Endothelial cell of umbilical vein (primary cell): ENCODE measurements at regions not wholly inside any gene's neighbourhood (a gene's known extent, or its start where the extent isn't known, plus 50 kb on each side); places are given as distances from the start of the nearest gene placed in this dataset.

Experiments
- BruUV-seq: library from RNA; stranded (reverse); fragments of 400-500 nt; replicated peaks from 2 replicates; lab custom pipeline; 2021; lab: Mats Ljungman, UMichigan
- CTCF ChIA-PET: fragments of 300-600, 350-600 bp; sonication (Branson Sonifier 250); formaldehyde crosslinking; loops from one replicate; lab custom pipeline; 2021; ENCODE audit warnings: antibody characterized with exemption, inconsistent platforms; lab: Charles Lee
- POLR2A ChIA-PET: fragments of 300-600, 350-600 bp; sonication (Branson Sonifier 250); formaldehyde crosslinking; loops from one replicate; lab custom pipeline; 2021; ENCODE audit warnings: antibody characterized with exemption, inconsistent platforms; lab: Charles Lee
- DNase-seq: peaks from one replicate; pipeline ENCODE4 v3.0.0-alpha.2; 2011; ENCODE audit warnings: low read depth, low spot score
- FAIRE-seq: peaks from 2 replicates; lab custom pipeline; 2011; peaks lifted over from hg19 to GRCh38; lab: Jason Lieb, UNC
- H2AFZ ChIP-seq: 2 replicates; pipeline ENCODE4 v1.6.0; 2012; ENCODE audit warnings: low read depth, low read length, control low read depth, inconsistent platforms
- H3K27ac ChIP-seq: 2 replicates; pipeline ENCODE4 v1.5.1; 2011; ENCODE audit warnings: low read depth, mild to moderate bottlenecking, control low read depth, low read length, moderate library complexity; ENCODE audit not compliant: insufficient read depth
- H3K27me3 ChIP-seq, 2 experiments: 2 replicates each; pipeline versions ENCODE4 v1.6.0 to v1.6.1; 2011; ENCODE audit warnings: low read length in 2 of 2, mixed read lengths in 1 of 2; ENCODE audit not compliant: control insufficient read depth in 2 of 2, insufficient read depth in 2 of 2
- H3K36me3 ChIP-seq, 2 experiments: 2 replicates in 1 of 2; 3 replicates in 1 of 2; pipeline ENCODE4 v1.5.1; 2011; ENCODE audit warnings: low read length in 2 of 2, mild to moderate bottlenecking in 1 of 2, moderate library complexity in 1 of 2; ENCODE audit not compliant: control insufficient read depth in 2 of 2, insufficient read depth in 2 of 2; ENCODE audit errors: extremely low read depth in 1 of 2
- H3K4me1 ChIP-seq: 3 replicates; pipeline ENCODE4 v1.5.1; 2011; ENCODE audit warnings: mild to moderate bottlenecking, low read length; ENCODE audit not compliant: control insufficient read depth, insufficient read depth; ENCODE audit errors: extremely low read depth
- H3K4me2 ChIP-seq: 2 replicates; pipeline ENCODE4 v1.6.1; 2011; ENCODE audit warnings: low read length, control low read depth, mixed read lengths; ENCODE audit not compliant: insufficient read depth
- H3K4me3 ChIP-seq, 3 experiments: fragments of 200-600 bp in 1 of 3; sonication (generic), shearing (Covaris generic) in 1 of 3; replicated peaks in 1 of 3; 2 replicates each; pipeline ENCODE4 v1.5.1; 2011 to 2016; ENCODE audit warnings: control low read depth in 3 of 3, low read length in 3 of 3, mild to moderate bottlenecking in 2 of 3, inconsistent platforms in 1 of 3, low read depth in 1 of 3, moderate library complexity in 1 of 3; ENCODE audit not compliant: insufficient read depth in 1 of 3
- H3K79me2 ChIP-seq: 2 replicates; pipeline ENCODE4 v1.6.0; 2012; ENCODE audit warnings: low read length, inconsistent platforms; ENCODE audit not compliant: control insufficient read depth, insufficient read depth
- H3K9ac ChIP-seq: replicated peaks from 2 replicates; pipeline ENCODE3; 2011; ENCODE audit warnings: low read length, control low read depth; ENCODE audit not compliant: insufficient read depth; ENCODE audit errors: extremely low read depth
- H3K9me1 ChIP-seq: replicated peaks from 3 replicates; pipeline ENCODE4 v1.6.0; 2011; ENCODE audit warnings: mild to moderate bottlenecking, low read length; ENCODE audit not compliant: control insufficient read depth, insufficient read depth; ENCODE audit errors: extremely low read depth
- H3K9me3 ChIP-seq: replicated peaks from 2 replicates; pipeline ENCODE4 v1.5.1; 2012; ENCODE audit warnings: low read length, inconsistent platforms; ENCODE audit not compliant: control insufficient read depth, insufficient read depth
- H4K20me1 ChIP-seq: replicated peaks from 2 replicates; pipeline ENCODE3; 2011; ENCODE audit warnings: mild to moderate bottlenecking, low read length; ENCODE audit not compliant: control insufficient read depth, insufficient read depth; ENCODE audit errors: extremely low read depth
- CTCF ChIP-seq, 2 donors: IDR thresholded peaks; 1 replicate in 1 of 2; 2 replicates in 1 of 2; pipeline ENCODE4 v1.5.1; 2011; ENCODE audit warnings: low read length in 2 of 2, mild to moderate bottlenecking in 2 of 2, moderate library complexity in 2 of 2, control low read depth in 1 of 2, inconsistent platforms in 1 of 2, low read depth in 1 of 2; ENCODE audit not compliant: insufficient read depth in 1 of 2; ENCODE audit errors: extremely low read depth in 1 of 2
- FOS ChIP-seq: IDR thresholded peaks from 2 replicates; pipeline ENCODE4 v1.6.1; 2011; ENCODE audit warnings: mild to moderate bottlenecking, low read length, moderate library complexity, borderline replicate concordance; ENCODE audit not compliant: insufficient read depth
- GATA2 ChIP-seq: IDR thresholded peaks from 2 replicates; pipeline ENCODE4 v1.7.0; 2011; ENCODE audit warnings: low read depth, mild to moderate bottlenecking, moderate library complexity, mixed read lengths, low read length; ENCODE audit not compliant: insufficient read length, insufficient read depth
- JUN ChIP-seq: IDR thresholded peaks from 2 replicates; pipeline ENCODE4 v1.6.1; 2011; ENCODE audit warnings: borderline replicate concordance, low read depth; ENCODE audit not compliant: insufficient read length, insufficient read depth
- MAX ChIP-seq: IDR thresholded peaks from 2 replicates; pipeline ENCODE4 v1.6.1; 2011; ENCODE audit not compliant: insufficient read depth, insufficient read length
- MYC ChIP-seq: IDR thresholded peaks from one replicate; pipeline ENCODE4 v1.6.1; 2011; ENCODE audit warnings: mild to moderate bottlenecking, low read depth, low read length
- POLR2A ChIP-seq: IDR thresholded peaks from 2 replicates; pipeline ENCODE4 v1.6.1; 2012; ENCODE audit warnings: low read depth, mild to moderate bottlenecking, control low read depth, low read length
- POLR2AphosphoS5 ChIP-seq: IDR thresholded peaks from 2 replicates; pipeline ENCODE4 v1.6.1; 2012; ENCODE audit warnings: low read depth, mild to moderate bottlenecking, control low read depth, low read length, moderate library complexity; ENCODE audit not compliant: insufficient read depth
- dilution Hi-C: fragments of 300-500 bp; cut with MboI; formaldehyde crosslinking; loops from one replicate; pipeline ENCODE4 v1.15.0; 2019; ENCODE audit warnings: low sequenced_read_pairs; ENCODE audit not compliant: extremely low pct_ligation_motif_present
- intact Hi-C: fragments of 100-400 bp; cut with micrococcal nuclease; formaldehyde crosslinking; loops from one replicate; pipeline ENCODE4 v1.10.0; 2022

GRCh38 chr4:117014236-117014635, 71.1 kb downstream of the TRAM1L1 start:
- TF ChIP-seq POLR2AphosphoS5 (no peak), JUN (no peak), POLR2A (no peak), MYC (no peak), MAX (no peak), FOS (no peak), GATA2 (no peak), CTCF (IDR thresholded peaks at IDR 0.05; ENCODE audit: extremely low read depth in 1 of 2, insufficient read depth in 1 of 2, low read depth in 1 of 2, low read length in 2 of 2) (no peak)
- H3K9ac ChIP-seq, result no peak overlapping the region
- no peak overlapping the region for H3K27ac ChIP-seq
- no peaks in the 10 kb centered on the region for H3K9me3 ChIP-seq
- ChIA-PET POLR2A (no interaction called here), CTCF (no interaction called here)
- no peaks in the 10 kb centered on the region for H3K36me3 ChIP-seq
- H3K9me1 ChIP-seq, result no peaks in the 10 kb centered on the region
- H3K4me2 ChIP-seq, result no peak overlapping the region
- intact Hi-C loops (no loop called here), dilution Hi-C loops (no loop called here)
- FAIRE-seq (no peak), DNase-seq (no peak)
- BruUV-seq, result no TSS peak
- H2AFZ ChIP-seq, result no peak overlapping the region
- H3K4me1 ChIP-seq, result no peaks in the 10 kb centered on the region
- no peaks in the 10 kb centered on the region for H4K20me1 ChIP-seq
- H3K79me2 ChIP-seq, result no peaks in the 10 kb centered on the region
- no peak overlapping the region for H3K4me3 ChIP-seq
- no peaks in the 10 kb centered on the region for H3K27me3 ChIP-seq
